Retinal pigment epithelial cell (primary cell): ENCODE measurements at regions not wholly inside any gene's neighbourhood (a gene's known extent, or its start where the extent isn't known, plus 50 kb on each side); places are given as distances from the start of the nearest gene placed in this dataset.
"Not testable (repeated sequence)": the region's sequence is repeated elsewhere in the genome, so short reads cannot be mapped to it uniquely, and the experiment has no call there.

ENCODE experiments used
- DNase-seq: peaks from one replicate; pipeline ENCODE4 v3.0.0-alpha.2; 2010; ENCODE audit warnings: low read depth
- H3K4me3 ChIP-seq: 2 replicates; pipeline ENCODE4 v1.5.1; 2011; ENCODE audit warnings: mild to moderate bottlenecking, low read length, control low read depth, moderate library complexity
- CTCF ChIP-seq: conservative IDR thresholded peaks from 2 replicates; pipeline ENCODE4 v1.5.1; 2011; ENCODE audit warnings: low read depth, low read length, control low read depth, inconsistent platforms

DNA sequence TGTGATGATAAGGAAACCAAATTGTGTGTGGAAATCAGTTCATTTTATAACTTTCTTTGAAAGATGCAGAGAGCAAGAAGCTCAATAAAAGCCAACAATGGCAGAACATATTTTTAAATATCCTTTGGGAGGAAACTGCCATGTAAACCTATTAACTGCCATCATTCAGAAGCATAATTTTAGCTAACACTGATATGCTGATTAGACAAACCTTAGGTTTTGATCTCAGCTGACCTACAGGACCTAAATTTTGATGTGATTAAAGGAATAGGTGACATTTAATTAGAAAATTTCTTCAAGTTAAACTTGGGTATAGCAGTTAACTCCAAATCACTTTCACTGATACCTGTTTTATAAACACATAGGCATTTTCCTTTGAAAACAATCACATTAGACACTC lies 187.1 kb downstream of the TFAP2B start:
- no peak for TF ChIP-seq CTCF
- H3K4me3 ChIP-seq = no peak overlapping the region
- no peak for DNase-seq

DNA sequence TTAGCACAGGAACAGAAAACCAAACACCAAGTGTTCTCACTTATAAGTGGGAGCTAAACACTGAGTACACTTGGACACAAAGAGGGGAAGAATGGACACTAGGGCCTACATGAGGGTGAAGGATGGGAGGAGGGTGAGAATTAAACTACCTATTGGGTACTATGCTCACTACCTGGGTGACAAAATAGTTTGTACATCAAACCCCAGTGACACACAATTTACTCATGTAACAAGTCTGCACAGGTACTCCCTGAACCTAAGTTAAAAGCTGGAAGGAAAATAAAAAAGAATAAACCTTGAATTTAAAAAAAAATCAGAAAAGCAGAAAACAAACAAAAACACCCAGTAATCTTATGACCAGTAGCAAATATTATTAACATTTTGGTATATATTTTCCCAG lies 188.6 kb downstream of the TFAP2B start:
- no peak for DNase-seq
- TF ChIP-seq CTCF = no peak
- H3K4me3 ChIP-seq = no peak overlapping the region

- H3K4me3 ChIP-seq = not testable (repeated sequence)
Measured at GRCh38 chr6:51008693-51009092, 190.0 kb downstream of the TFAP2B start.

GRCh38 chr6:51013376-51013775 lies 194.7 kb downstream of the TFAP2B start:
- DNase-seq = no peak
- no peak overlapping the region for H3K4me3 ChIP-seq
- TF ChIP-seq CTCF = no peak

More at GRCh38 chr6:51008693-51009092, 190.0 kb downstream of the TFAP2B start:
- not testable (repeated sequence) for DNase-seq

DNA sequence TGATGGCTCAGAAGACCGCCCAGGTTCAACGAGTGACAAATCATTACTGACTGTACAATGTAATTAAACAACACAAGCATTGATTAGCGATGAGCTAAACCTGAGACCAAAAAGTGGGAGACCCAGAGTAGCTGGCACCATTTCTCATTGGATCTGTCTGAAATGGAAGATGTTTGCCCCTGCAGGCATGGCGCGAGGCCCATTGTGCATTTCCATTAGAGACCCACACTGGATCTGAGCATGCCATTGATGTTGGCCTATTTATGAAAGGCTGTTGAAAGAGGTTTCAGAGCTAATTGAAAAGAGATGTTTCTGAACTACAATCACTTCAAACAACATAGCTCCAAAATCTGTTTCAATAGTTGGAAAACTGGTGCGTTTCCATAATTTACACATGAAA lies 196.7 kb downstream of the TFAP2B start:
- no peak for DNase-seq
- no peak for TF ChIP-seq CTCF

GRCh38 chr6:51016489-51016888 lies 197.8 kb downstream of the TFAP2B start:
- no peak for TF ChIP-seq CTCF
- H3K4me3 ChIP-seq = no peak overlapping the region
- no peak for DNase-seq

More for the DNA sequence above, 196.7 kb downstream of the TFAP2B start:
- H3K4me3 ChIP-seq = no peak overlapping the region

GRCh38 chr6:51019806-51020205 lies 201.1 kb downstream of the TFAP2B start:
- no peak for TF ChIP-seq CTCF
- no peak overlapping the region for H3K4me3 ChIP-seq
- no peak for DNase-seq

- H3K4me3 ChIP-seq = no peak overlapping the region
- no peak for TF ChIP-seq CTCF
- DNase-seq = no peak
Measured at GRCh38 chr6:51021171-51021570, 202.5 kb downstream of the TFAP2B start.
